ENCODE measurements at regions not wholly inside any gene's neighbourhood (a gene's known extent, or its start where the extent isn't known, plus 50 kb on each side); places are given as distances from the start of the nearest gene placed in this dataset.

- Histone ChIP-seq H3K79me2 (replicated peaks; ENCODE audit: insufficient read depth) (no peaks in the 10 kb centered on the region), H3K4me2 (0 out of 2 replicates have a peak overlapping the region, but pooled peaks have one; percentile 8), H3F3A (replicated peaks; ENCODE audit: low read depth) (no peaks in the 10 kb centered on the region), H3K36me3 (ENCODE audit: insufficient read depth) (no peaks in the 10 kb centered on the region), H2AFZ (peak overlapping the region; percentile 60; the same call in 1 of the 2 replicates), H4K20me1 (replicated peaks; ENCODE audit: insufficient read depth) (no peaks in the 10 kb centered on the region), H3K4me3 (no peak overlapping the region), H3K27me3 (ENCODE audit: insufficient read depth) (no peaks in the 10 kb centered on the region), H3K9me2 (ENCODE audit: insufficient read depth) (no peaks in the 10 kb centered on the region), H3K4me1 (ENCODE audit: insufficient read depth) (peaks cover 16% of the 10 kb centered on the region), H3K27ac (ENCODE audit: low read depth) (no peak overlapping the region)
- peaks cover 2% of the 10 kb centered on the region for H3K27me3 Mint-ChIP-seq (ENCODE audit: insufficient read depth, low read depth, poor library complexity)
- H3K9me3 Mint-ChIP-seq: no peaks in the 10 kb centered on the region
- peaks cover 17% of the 10 kb centered on the region for H3K4me1 Mint-ChIP-seq
- no peaks in the 10 kb centered on the region for H3K36me3 Mint-ChIP-seq (ENCODE audit: low read depth)
- TF ChIP-seq ZNF331 (CRISPR knock-in tag; IDR thresholded peaks at IDR 0.05; ENCODE audit: low read depth): no peak
- no peak for TF ChIP-seq JUNB (IDR thresholded peaks at IDR 0.05; ENCODE audit: unreplicated experiment)
- TF ChIP-seq, protein P1, sequence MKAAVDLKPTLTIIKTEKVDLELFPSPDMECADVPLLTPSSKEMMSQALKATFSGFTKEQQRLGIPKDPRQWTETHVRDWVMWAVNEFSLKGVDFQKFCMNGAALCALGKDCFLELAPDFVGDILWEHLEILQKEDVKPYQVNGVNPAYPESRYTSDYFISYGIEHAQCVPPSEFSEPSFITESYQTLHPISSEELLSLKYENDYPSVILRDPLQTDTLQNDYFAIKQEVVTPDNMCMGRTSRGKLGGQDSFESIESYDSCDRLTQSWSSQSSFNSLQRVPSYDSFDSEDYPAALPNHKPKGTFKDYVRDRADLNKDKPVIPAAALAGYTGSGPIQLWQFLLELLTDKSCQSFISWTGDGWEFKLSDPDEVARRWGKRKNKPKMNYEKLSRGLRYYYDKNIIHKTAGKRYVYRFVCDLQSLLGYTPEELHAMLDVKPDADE (IDR thresholded peaks at IDR 0.05): no peak
- TF ChIP-seq ZNF114 (CRISPR knock-in tag; IDR thresholded peaks at IDR 0.05): no peak
- TF ChIP-seq STAT1 (IDR thresholded peaks at IDR 0.05; ENCODE audit: unreplicated experiment): no peak
- TF ChIP-seq POLR2AphosphoS5 (IDR thresholded peaks at IDR 0.05; ENCODE audit: low read depth): no peak
- TF ChIP-seq CTCF (conservative IDR thresholded peaks at IDR 0.05; ENCODE audit: low read depth in 2 of 2): no peak
- no peak for TF ChIP-seq EZH2 (IDR thresholded peaks at IDR 0.05; ENCODE audit: low read depth, unreplicated experiment)
- TF ChIP-seq EZH2phosphoT487 (IDR thresholded peaks at IDR 0.05; ENCODE audit: unreplicated experiment): no peak
- no peak for TF ChIP-seq NANOG (IDR thresholded peaks at IDR 0.05; ENCODE audit: borderline replicate concordance)
- TF ChIP-seq, protein P2, sequence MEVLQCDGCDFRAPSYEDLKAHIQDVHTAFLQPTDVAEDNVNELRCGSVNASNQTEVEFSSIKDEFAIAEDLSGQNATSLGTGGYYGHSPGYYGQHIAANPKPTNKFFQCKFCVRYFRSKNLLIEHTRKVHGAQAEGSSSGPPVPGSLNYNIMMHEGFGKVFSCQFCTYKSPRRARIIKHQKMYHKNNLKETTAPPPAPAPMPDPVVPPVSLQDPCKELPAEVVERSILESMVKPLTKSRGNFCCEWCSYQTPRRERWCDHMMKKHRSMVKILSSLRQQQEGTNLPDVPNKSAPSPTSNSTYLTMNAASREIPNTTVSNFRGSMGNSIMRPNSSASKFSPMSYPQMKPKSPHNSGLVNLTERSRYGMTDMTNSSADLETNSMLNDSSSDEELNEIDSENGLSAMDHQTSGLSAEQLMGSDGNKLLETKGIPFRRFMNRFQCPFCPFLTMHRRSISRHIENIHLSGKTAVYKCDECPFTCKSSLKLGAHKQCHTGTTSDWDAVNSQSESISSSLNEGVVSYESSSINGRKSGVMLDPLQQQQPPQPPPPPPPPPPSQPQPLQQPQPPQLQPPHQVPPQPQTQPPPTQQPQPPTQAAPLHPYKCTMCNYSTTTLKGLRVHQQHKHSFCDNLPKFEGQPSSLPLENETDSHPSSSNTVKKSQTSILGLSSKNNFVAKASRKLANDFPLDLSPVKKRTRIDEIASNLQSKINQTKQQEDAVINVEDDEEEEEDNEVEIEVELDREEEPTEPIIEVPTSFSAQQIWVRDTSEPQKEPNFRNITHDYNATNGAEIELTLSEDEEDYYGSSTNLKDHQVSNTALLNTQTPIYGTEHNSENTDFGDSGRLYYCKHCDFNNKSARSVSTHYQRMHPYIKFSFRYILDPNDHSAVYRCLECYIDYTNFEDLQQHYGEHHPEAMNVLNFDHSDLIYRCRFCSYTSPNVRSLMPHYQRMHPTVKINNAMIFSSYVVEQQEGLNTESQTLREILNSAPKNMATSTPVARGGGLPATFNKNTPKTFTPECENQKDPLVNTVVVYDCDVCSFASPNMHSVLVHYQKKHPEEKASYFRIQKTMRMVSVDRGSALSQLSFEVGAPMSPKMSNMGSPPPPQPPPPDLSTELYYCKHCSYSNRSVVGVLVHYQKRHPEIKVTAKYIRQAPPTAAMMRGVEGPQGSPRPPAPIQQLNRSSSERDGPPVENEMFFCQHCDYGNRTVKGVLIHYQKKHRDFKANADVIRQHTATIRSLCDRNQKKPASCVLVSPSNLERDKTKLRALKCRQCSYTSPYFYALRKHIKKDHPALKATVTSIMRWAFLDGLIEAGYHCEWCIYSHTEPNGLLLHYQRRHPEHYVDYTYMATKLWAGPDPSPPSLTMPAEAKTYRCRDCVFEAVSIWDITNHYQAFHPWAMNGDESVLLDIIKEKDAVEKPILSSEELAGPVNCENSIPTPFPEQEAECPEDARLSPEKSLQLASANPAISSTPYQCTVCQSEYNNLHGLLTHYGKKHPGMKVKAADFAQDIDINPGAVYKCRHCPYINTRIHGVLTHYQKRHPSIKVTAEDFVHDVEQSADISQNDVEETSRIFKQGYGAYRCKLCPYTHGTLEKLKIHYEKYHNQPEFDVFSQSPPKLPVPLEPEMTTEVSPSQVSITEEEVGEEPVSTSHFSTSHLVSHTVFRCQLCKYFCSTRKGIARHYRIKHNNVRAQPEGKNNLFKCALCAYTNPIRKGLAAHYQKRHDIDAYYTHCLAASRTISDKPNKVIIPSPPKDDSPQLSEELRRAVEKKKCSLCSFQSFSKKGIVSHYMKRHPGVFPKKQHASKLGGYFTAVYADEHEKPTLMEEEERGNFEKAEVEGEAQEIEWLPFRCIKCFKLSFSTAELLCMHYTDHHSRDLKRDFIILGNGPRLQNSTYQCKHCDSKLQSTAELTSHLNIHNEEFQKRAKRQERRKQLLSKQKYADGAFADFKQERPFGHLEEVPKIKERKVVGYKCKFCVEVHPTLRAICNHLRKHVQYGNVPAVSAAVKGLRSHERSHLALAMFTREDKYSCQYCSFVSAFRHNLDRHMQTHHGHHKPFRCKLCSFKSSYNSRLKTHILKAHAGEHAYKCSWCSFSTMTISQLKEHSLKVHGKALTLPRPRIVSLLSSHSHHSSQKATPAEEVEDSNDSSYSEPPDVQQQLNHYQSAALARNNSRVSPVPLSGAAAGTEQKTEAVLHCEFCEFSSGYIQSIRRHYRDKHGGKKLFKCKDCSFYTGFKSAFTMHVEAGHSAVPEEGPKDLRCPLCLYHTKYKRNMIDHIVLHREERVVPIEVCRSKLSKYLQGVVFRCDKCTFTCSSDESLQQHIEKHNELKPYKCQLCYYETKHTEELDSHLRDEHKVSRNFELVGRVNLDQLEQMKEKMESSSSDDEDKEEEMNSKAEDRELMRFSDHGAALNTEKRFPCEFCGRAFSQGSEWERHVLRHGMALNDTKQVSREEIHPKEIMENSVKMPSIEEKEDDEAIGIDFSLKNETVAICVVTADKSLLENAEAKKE (CRISPR knock-in tag; IDR thresholded peaks at IDR 0.05): no peak
- no peak for TF ChIP-seq CREB1 (CRISPR knock-in tag; IDR thresholded peaks at IDR 0.05; ENCODE audit: low read depth)
- TF ChIP-seq, protein P3, sequence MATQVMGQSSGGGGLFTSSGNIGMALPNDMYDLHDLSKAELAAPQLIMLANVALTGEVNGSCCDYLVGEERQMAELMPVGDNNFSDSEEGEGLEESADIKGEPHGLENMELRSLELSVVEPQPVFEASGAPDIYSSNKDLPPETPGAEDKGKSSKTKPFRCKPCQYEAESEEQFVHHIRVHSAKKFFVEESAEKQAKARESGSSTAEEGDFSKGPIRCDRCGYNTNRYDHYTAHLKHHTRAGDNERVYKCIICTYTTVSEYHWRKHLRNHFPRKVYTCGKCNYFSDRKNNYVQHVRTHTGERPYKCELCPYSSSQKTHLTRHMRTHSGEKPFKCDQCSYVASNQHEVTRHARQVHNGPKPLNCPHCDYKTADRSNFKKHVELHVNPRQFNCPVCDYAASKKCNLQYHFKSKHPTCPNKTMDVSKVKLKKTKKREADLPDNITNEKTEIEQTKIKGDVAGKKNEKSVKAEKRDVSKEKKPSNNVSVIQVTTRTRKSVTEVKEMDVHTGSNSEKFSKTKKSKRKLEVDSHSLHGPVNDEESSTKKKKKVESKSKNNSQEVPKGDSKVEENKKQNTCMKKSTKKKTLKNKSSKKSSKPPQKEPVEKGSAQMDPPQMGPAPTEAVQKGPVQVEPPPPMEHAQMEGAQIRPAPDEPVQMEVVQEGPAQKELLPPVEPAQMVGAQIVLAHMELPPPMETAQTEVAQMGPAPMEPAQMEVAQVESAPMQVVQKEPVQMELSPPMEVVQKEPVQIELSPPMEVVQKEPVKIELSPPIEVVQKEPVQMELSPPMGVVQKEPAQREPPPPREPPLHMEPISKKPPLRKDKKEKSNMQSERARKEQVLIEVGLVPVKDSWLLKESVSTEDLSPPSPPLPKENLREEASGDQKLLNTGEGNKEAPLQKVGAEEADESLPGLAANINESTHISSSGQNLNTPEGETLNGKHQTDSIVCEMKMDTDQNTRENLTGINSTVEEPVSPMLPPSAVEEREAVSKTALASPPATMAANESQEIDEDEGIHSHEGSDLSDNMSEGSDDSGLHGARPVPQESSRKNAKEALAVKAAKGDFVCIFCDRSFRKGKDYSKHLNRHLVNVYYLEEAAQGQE (IDR thresholded peaks at IDR 0.05; ENCODE audit: unreplicated experiment): no peak
- no peak overlapping the region for H3K27ac Mint-ChIP-seq
- H3K4me3 Mint-ChIP-seq: no peak overlapping the region
- ATAC-seq: no peak
- DNase-seq (ENCODE audit: low spot score): no peak
Observed at GRCh38 chr3:159146856-159147435, 345.1 kb downstream of the MFSD1 start.
